GM18861 (cell line): ENCODE measurements at regions not wholly inside any gene's neighbourhood (a gene's known extent, or its start where the extent isn't known, plus 50 kb on each side); places are given as distances from the start of the nearest gene placed in this dataset.
A peak's percentile ranks its signal among the peaks of the same experiment; 100 is the strongest.

Source experiments
- ATAC-seq: cut with Tn5 transposase; IDR thresholded peaks from one replicate; pipeline ENCODE4 v1.9.1; 2021; ENCODE audit not compliant: unreplicated experiment

- no peak for ATAC-seq
Observed at GRCh38 chr2:861655-862354, 88.8 kb upstream of the SNTG2 start.

DNA sequence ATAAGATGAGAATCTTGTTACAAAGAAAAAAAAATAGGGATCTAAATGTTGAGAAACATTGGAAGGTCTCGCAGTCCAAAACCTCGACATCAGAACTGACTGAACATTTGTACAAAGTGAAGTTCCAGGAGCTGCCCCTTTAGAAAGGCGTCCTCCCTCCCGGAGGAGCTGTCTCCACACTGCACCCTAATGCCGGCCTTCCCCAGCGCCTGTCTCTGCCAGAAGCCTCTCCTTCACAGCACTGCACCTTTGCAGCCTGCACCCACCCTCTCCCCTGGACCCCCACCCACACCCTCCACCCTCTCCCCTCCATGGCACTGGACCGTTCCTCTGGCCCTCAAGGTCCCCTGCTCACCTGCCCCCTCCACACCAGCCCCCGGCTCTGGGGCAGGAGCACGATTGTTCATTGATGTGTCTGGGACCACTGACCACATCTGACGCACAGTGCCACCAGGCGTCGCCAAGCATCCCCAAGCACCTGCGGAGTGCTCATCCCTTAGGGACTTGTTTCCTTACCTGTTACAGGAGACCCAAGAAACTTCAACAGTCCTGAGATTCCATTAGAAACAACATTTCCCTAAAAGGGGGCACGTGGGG, 90.3 kb upstream of the SNTG2 start:
- ATAC-seq, result no peak

DNA sequence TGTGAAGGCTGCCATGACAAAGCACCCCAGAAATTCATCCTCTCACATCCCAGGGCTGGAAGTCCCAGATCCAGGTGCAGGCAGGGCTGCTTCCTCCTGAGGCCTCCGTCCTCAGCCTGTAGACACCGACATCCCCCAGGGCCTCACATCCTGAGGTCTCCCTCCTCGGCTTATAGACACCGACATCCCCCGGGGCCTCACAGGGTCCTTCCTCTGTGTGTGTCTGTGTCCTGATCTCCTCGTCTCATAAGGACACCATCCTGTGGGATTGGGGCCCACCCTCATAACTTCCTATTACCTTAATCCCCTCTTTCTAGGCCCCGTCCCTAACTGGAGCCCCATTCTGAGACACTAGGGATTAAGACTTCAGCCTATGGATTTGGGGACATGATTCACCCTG, 92.0 kb upstream of the SNTG2 start:
- no peak for ATAC-seq

GRCh38 chr2:857937-858336, 92.7 kb upstream of the SNTG2 start:
- no peak for ATAC-seq

DNA sequence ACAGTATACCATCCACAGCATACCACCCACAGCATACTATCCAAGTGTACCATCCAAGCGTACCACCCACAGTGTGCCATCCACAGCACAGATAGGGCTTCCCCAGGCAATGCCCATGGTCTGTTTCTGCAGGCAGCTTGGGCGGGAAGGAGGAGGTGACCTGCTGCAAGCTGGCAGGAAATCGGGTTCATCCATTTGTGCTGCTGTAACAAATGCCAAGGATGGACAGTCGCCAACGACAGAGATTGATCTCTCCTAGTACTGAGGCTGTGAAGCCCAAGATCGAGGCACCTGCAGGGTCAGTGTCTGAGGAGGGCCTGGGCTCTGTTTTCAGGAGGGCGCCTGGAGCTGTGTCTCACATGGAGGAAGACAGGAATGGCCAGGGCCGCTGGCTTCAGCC, 93.6 kb upstream of the SNTG2 start:
- no peak for ATAC-seq

GRCh38 chr2:856456-856855, 94.2 kb upstream of the SNTG2 start:
- ATAC-seq, result no peak

- no peak for ATAC-seq
Observed at GRCh38 chr2:856041-856440, 94.6 kb upstream of the SNTG2 start.

GRCh38 chr2:855177-855576, 95.5 kb upstream of the SNTG2 start:
- no peak for ATAC-seq

DNA sequence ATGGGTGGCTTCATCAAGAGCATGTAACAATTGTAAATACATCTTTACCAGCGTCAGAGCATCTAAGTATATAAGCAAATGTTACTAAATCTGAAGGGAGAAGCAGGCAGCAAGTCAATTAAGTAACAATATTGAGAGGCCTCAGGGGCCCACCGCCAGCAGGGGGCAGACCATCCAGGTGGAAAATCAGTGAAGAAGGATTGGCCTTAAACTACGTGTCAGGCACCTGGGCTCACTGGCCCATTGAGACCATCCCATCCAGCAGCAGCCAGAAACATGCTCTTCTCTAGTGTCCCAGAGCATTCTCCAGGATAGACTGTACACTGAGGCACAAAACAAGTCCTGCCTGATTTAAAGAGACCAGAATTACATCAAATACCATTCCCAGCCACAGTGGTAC, 96.2 kb upstream of the SNTG2 start:
- peak; percentile 76 for ATAC-seq

- no peak for ATAC-seq
Observed at GRCh38 chr2:853203-853870, 97.3 kb upstream of the SNTG2 start.

DNA sequence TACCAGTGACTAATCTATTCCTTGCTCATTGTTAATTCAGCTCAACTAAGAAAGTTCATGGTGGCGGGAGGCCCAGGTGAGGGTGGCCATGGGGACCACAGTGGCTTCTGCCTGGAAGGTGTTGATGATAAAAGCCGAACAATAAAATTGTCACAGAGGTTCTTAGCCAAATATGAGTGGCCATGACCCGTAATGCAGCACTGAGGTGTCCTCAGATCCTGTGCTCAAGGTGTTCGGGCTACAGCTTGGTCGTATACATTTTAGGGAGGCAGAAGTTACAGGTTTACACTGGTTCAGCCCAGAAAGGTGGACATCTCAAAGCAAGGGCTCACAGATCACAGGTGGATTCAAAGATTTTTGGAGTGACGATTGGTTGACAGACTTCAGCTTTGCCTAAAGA, 98.5 kb upstream of the SNTG2 start:
- ATAC-seq, result no peak

- ATAC-seq, result no peak
Observed at GRCh38 chr2:851680-852079, 99.0 kb upstream of the SNTG2 start.

GRCh38 chr2:851078-851477, 99.6 kb upstream of the SNTG2 start:
- ATAC-seq, result no peak

- no peak for ATAC-seq
Observed at GRCh38 chr2:850429-850828, 100.2 kb upstream of the SNTG2 start.

- ATAC-seq, result no peak
Observed at GRCh38 chr2:848099-848498, 102.5 kb upstream of the SNTG2 start.

DNA sequence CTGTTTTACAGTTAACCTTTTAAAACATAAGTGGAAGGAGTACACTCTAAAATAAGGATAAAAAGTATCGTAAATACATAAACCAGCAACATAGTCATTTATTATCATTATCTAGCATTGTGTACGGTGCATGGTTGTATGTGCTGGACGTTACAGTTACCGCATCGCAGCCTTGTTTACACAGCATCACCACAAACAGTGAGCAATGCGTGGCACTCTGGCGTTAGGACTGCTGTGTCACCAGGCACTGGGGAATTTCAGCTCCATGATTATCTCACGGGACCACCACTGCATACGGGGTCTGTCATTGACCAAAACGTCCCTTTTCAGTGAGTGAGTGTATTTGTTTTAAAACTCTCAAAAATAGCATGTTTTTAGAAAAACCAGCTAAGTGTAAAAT, 103.0 kb upstream of the SNTG2 start:
- no peak for ATAC-seq

DNA sequence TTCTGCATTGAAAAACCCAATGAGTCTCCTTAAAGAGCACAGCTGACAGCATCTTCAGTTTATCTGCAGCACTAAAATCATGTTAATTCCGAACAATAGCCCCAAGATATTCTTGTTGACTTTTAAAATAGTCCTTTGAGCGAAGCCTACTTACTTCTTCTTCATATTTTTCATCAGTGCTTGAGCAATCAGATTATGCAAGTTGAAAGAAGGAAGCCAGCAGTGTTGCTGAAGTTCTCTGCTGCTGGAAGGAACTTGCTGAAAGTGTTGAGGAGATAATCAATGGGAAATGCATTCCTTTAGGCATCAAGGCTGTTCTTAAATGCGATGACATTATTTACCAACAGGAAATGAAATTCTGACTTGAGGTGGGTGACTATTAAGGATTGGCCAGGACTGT, 105.9 kb upstream of the SNTG2 start:
- no peak for ATAC-seq

DNA sequence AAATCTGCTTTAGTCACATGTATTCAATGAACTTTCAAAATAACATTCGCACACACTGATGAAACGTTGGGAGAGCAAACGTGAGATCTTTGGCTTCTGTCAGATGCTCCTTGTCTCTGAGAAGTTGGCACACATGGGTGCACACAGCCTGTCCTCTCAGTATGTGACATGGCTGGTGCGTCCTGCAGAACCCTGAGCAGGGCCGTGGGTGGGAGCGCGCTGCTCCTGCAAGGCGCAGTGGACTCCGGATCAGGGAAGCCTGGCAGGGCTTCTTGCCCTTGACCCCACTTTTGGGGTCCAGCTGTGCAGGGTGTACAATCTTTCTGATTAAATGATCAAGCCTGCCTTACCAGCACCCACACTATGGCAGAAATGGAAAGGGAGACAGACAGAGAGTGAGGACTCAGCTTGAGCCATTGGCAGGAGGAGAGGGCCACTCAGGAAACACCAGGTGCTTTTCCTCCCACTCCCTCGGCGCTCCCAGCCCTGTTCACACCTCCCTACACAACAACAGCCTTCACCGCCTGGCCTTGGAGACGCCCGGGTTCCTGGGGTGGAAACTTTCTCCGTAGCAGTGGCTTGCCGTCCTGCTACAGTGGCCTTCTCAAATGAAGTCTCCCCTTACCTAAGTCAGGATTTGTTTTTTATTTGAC, 108.4 kb upstream of the SNTG2 start:
- ATAC-seq, result no peak

DNA sequence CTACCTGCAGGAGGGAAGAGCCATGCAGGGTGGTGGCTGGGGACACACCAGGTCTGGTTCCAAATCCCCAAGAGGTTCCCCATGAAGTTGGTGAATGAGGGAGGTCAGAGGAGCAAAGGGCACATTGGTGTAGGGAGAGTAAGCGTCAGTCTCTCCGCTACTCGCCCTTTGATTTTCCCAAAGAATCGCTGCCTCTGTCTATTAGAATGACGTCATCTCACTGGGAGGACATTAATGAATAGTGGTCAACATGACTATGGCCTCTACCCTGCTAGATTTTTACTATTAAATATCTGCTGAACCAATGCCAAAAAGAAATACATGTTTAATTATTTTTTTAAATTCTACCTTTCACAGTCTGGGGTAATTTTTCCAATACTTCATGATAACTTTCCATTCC, 109.6 kb upstream of the SNTG2 start:
- ATAC-seq, result no peak

DNA sequence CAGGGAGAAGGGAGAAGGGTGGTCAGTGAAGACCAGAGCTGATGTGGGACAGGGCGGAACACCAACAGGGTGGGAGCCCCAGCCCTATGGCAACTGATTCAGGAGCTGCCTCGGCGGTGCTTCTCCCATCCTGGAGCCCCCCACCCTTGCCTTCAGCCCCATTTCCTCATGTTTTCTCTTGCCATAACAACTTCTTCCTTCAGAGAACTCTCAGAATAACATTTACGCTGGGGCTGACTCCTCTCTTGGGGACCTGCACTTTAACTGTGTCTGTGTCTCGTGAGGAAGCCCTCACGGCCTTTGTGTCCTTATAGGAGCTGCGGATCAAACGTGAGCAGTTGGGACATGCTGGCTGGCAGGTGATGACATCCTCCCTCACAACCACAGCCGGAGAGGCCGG, 116.4 kb upstream of the SNTG2 start:
- ATAC-seq, result no peak

GRCh38 chr2:833180-833579, 117.5 kb upstream of the SNTG2 start:
- no peak for ATAC-seq

DNA sequence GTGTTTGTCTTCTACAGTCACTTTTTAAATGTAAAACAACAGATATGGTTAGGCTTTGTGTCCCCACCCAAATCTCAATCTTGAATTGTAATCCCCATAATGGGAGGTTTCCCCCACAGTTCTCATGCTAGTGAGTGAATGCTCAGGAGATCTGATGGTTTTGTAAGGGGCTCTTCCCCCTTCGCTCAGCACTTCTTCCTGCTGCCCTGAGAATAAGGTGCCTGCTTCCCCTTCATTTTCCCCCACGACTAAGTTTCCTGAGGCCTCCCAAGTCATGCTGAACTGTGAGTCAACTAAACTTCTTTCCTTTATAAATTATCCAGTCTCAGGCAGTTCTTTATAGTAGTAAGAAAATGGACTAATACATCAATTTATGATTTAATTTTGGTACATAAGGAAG, 118.0 kb upstream of the SNTG2 start:
- ATAC-seq, result no peak
